NCI-H128 (cell line): ENCODE measurements at regions not wholly inside any gene's neighbourhood (a gene's known extent, or its start where the extent isn't known, plus 50 kb on each side); places are given as distances from the start of the nearest gene placed in this dataset.
"Not testable (repeated sequence)": the region's sequence is repeated elsewhere in the genome, so short reads cannot be mapped to it uniquely, and the experiment has no call there.

Source experiments
- DNase-seq: peaks from one replicate; lab custom pipeline; 2025; ENCODE audit not compliant: unreplicated experiment; lab: John Stamatoyannopoulos, UW

DNA sequence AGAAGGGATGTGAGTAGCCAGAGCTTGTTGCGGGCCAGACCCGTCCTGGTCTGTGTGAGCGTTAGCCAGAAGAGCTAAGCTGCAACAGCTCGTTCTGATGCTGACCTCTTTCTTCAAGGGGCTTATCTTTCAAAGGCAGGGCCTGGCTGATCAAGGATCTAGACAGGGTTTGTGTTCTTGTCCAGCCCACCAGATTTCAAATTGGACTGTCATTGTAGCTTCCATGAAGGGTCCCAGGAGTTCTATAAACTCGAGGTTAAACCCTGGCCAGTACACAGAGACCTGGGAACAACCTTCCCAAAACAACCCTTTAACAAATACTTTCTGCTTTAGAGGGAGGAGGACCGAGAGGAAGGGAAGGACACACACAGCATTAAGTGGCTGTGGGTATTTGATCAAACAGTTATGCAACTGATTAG lies 153.0 kb upstream of the TUT7 start:
- no peak for DNase-seq

DNA sequence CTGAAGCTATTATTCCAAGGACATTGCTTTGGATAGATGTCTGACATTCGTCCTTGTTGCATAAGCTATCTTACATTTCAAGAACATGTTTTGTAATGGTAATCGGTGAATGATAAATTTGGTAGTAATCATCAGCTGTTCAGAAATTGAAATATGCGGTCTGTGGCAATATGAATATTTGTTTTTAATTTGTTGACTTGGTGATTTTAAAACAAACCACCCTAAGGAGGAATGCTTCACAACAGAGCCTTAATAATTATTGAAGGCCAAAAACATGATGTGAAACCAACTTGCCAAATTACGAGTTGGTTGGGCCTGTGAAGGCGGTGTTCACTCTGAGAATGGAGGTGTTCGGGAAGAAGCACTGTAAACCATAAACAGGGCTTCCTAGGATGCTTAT lies 149.7 kb upstream of the TUT7 start:
- DNase-seq = no peak

DNA sequence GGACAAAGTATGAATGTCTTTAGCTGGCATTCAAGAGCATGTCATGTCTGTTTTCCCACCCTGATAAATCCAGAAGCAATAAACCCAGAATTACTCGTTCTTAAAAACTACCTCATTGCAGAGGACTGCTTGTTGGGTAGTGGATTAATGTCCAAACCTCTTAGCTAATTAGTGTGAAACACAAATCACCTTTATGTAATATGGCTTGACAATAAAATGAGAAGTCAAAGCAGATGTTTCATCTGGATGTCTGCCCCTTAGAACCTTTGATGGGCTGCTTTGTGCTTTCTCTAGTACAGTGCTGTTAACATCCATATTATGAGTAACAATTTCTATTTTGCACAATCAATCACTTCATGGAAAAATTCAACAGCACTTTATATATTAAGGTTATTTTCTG lies 149.1 kb upstream of the TUT7 start:
- no peak for DNase-seq

GRCh38 chr9:86500667-86501435 lies 146.6 kb upstream of the TUT7 start:
- DNase-seq = no peak

DNA sequence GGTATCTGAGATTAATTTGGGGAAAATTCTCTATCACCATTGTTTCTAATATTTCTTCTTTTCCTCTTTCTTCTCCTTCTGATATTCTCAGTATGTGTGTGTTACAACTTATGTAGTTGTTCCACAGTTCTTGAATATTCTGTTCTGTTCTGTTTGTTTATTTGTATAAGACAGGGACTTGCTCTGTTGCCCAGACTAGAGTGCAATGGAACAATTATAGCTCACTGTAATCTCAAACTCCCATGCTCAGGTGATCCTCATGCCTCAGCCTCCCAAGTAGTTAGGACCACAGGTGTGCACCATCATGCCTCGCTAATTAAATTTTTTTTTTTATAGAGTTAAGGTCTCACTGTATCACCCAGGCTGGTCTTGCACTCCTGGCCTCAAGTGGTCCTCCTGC lies 145.8 kb upstream of the TUT7 start:
- no peak for DNase-seq

DNA sequence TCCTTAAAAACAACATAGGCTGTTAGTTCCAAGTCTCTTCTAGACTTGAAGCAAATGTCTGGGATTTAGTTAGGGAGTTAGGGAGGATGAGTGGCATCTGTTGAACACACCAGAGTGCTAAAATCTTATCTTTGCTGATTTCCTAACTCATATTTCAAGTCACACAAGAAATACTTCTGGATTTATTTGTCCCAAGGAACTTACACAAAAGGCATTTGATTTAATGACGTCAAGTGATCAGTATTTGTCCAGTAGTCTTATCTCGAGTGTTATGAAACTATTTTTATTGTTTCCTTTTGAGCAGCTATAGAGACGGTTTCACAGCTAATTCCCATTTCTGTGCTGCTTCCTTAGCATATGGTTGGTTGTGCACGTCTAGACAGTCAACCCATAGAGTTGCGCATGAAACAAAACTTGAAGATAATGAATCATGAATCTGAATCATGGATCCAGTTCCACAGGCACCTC lies 140.5 kb upstream of the TUT7 start:
- DNase-seq = no peak

DNA sequence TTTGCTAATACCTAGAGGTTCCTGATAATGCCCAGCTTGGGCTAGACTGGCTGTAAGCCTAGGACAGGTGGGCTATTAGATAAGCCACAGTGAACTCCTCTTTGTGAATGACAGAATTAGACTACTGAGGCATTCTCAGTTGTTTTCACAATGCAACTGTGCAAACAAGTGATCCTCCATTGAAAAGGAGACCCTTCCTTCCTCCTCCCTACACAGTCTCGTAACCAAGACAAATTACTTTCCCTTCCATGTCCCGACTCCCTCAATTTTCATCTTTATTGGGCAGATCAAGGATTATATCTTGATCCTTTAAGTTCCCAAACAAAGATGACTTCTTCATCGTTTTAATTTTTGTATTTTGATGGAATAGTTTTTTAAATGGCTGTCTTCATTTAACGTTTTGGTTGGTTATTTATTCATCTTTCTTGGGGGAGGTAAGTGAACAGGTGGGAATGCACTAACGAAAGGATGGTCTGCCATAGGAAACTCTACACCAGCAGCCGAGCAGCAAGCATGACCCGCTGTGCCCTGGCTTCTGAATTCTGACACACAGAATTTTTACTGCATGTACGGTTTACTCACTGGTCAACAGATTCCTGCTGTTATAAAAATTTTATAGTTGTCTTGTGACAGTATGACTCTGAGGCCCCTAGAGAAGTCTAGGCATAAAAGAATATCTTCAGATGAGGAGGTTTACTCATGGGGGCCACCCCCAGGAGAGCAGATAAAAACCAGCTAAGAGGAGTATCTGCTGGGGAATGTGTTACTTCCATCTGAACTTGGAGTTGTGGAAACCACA lies 137.5 kb upstream of the TUT7 start:
- no peak for DNase-seq

DNA sequence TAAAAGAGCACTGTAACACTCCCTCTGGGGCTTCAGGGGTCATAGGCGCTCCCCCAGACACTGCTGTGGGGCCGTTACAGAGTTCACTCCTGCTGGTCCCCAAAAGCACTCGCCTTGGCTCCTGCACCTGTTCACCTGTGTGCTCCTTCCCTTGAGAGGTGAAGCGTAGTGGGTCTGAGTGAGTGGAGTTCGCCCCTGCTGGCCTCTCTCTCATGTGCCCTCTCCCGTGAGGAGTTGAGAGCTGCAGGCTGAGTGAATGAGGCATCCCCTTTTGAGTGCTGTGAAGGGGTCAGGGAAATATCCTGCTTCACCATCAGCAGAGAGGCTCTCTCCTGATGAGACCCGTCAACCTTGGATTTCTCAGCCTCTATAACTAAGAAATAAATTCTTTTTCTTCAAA lies 134.6 kb upstream of the TUT7 start:
- DNase-seq = no peak

DNA sequence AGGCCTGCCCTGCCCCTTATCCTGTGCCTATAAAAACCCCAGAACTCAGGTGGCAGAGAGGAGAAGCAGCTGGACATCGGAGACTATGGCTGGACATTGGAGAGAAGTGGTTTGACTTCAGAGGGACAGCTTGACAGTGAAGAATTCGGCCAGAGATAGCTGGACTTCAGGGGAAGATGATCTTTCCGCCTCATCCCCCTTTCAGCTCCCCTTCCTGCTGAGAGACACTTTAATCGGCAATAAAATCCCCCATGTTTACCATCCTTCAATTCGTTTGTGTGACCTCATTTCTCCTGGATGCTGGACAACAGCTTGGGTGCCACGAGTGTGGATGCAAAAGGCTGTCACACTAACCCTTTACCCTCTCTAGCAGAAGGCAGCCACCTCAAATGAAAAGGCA lies 134.1 kb upstream of the TUT7 start:
- DNase-seq = no peak

GRCh38 chr9:86487838-86488233 lies 133.6 kb upstream of the TUT7 start:
- no peak for DNase-seq

DNA sequence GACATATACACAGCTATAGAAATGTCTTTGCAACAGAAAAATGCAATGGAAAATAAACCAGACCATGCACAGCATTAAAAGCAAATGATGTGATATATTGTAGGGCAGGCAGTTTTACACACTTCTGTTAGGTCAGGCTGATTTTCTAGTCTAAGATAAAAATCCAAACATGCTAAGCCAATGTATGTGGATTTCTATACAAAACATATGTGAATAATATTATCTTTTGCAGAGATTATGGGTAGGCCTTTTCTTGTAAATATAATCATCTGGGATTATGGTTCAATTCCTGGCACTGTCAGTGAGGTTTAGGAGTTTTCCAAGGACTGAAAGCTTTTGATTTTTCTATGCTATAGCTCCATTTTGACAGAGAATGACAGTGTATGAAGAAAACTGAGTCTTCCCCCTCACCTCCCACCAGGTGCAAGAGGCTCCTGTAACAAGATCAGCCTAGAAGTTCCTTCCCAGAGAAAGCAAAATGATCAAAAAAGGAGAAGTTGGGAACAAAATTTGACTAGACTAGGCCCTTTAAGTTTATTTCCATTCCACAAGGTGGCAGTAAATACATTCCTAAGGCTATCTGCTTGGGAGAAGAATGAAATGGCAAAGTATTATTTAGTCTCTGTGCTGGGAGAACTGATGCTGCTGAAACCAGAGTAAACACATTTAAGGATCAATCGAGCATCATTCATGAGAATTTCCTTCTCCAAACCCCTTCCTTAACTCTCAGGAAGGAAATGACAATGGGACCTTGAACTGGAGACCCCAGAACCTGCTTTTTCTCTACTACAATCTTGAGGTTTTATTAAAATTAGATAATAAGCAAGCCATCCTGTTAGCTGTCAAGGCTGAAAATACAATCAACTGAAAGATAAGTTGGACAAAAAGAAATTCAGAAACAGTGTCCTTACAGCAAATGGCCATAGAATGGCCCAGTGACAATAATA lies 133.0 kb upstream of the TUT7 start:
- no peak for DNase-seq

- no peak for DNase-seq
Observed at GRCh38 chr9:86485359-86485758, 131.1 kb upstream of the TUT7 start.

- DNase-seq = no peak
Observed at GRCh38 chr9:86483496-86483895, 129.3 kb upstream of the TUT7 start.

DNA sequence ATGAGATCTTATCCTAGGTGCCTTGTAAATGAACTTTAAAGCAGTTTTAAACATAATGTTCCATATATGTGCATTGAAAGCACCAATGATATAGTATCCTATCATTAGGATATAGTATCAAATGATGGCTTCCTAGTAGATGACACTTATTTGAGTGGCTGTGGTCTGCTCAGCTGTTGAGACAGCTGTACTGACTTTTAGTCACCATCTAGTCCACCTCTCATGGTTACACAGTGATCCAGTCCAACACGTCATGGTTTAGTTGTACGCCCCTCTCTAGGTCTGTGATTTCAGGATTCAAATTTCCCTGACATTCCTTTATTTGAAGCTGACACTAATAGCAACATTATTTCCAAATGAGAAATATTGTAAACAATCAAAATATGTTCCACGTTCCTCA lies 127.3 kb upstream of the TUT7 start:
- no peak for DNase-seq

GRCh38 chr9:86475255-86475654 lies 121.0 kb upstream of the TUT7 start:
- DNase-seq = not testable (repeated sequence)

DNA sequence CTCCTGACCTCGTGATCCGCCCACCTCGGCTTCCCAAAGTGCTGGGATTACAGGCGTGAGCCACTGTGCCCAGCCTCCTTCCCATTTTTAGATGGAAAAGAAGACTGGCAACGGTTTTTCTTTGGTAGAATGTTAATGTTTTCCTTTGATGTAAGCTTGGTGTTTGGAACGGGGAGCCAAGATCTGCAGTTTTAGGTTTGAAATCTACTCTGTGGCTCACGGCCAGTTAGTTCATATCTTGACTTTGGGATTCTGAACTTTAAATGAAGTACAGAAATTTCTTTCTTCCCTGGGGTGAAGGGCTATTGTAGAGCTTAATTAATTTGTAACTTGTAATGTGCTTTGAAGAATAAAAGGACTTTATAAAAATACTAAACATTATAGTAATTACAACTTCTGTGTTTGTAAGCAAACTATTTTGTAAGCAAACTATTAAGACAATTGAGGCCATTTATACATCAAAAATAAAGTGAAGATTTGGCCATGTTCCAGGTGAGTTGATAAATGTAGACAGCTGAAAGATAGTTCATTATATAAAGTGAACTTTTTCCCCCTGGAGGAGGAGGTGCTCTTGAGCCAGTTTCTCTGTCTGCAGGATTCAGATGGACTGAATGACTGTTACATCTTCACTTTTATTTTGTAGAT lies 117.1 kb upstream of the TUT7 start:
- no peak for DNase-seq

DNA sequence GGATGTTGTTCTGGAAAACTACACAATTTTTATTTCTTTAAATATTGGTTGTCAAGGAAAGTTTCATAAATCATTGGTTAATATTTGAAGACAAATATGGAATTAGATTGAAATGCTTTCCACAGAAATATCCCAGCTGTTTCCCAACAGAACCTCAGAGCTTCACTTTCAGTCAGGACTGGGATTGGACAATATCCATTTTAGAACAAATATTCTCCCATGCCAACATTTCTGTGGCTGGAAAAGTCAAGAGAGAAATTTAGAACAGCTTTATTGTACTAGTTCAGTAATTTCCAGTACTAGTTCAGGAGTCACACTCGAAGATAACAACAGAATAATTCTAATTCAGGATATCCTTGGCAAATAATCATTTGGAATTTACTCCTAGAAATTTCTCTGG lies 116.1 kb upstream of the TUT7 start:
- no peak for DNase-seq

DNA sequence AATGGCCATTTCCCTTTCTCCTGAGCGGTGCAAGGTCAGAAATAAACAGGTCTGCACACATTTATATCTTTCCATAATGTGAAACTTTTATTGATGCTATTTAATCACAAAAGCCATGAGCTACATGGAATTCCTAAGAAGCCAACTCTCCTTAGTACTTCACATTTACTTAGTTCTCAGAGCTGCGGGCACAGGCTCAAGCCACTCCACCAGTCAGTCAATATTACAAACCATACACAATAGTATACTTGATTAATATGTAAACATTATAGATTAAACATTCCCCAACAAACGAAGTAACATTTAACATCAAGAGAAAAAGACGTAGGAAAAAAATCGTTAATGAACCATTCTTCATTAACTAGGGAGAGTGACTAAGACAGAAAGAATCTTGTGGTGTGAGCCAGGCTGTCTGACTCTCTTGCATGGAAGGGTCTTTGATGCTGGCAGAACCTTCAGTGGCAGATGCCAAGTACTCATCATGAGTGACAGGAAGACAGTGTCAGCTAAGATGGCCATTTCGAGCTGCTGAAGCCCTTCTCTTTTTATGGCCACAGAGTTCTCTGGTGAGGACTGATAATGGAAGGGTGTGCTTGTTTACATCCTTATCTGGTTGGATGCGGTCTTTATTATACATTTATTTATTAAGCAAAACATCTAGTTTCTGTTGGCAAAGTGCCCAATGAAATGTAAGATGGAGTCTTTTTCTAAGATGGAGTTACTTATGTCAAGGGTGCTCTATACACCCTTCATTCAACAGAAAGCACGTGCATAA lies 115.5 kb upstream of the TUT7 start:
- no peak for DNase-seq

DNA sequence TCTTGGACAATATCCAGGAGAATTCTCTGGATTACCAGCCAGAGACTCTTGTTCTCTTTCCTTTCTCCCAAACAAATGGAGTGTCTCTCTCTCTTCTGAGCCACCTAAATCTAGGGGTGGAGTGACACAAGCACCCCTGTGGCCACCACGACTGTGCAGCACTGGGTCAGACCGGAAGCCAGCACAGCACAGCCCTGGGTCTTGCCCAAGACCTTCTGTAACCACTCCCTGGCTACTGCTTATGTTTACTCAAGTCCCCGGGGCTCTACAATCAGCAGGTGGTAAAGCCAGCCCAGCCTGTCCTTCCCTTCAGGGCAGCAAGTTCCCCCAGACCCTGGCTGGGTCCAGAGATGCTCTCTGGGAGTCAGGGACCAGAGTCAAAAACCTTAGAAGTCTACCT lies 110.0 kb upstream of the TUT7 start:
- no peak for DNase-seq
